GM19351 (cell line): ENCODE measurements at regions not wholly inside any gene's neighbourhood (a gene's known extent, or its start where the extent isn't known, plus 50 kb on each side); places are given as distances from the start of the nearest gene placed in this dataset.
A peak's percentile ranks its signal among the peaks of the same experiment; 100 is the strongest.
"Not testable (repeated sequence)": the region's sequence is repeated elsewhere in the genome, so short reads cannot be mapped to it uniquely, and the experiment has no call there.

Experiments used
- ATAC-seq: cut with Tn5 transposase; IDR thresholded peaks from one replicate; pipeline ENCODE4 v1.9.1; 2021; ENCODE audit warnings: mild to moderate bottlenecking, moderate library complexity; ENCODE audit not compliant: unreplicated experiment

- ATAC-seq = no peak
Measured at GRCh38 chr17:68782789-68783188, 172.4 kb downstream of the ABCA8 start.

DNA sequence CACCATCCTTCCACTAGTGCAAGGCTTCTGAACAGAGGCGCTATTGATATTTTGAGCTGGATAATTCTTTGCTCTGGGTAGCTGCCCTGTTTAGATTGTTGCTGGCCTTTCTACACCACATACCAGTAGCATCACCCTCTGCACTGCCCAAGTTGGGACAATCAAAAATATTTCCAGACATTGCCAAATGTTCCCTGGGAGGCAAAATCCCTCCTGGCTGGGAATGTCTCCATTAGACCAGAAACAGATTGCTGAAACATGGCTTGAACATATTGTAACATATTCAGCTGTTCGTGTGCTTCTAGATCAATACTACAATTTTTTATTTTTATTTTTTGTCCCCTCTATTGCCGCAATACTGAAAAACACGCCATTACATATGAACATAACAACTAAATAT lies 174.6 kb downstream of the ABCA8 start:
- no peak for ATAC-seq

GRCh38 chr17:68778726-68779125 lies 176.5 kb downstream of the ABCA8 start:
- ATAC-seq = no peak

- ATAC-seq = no peak
Measured at GRCh38 chr17:68777856-68778694, 176.9 kb upstream of the FAM20A start.

DNA sequence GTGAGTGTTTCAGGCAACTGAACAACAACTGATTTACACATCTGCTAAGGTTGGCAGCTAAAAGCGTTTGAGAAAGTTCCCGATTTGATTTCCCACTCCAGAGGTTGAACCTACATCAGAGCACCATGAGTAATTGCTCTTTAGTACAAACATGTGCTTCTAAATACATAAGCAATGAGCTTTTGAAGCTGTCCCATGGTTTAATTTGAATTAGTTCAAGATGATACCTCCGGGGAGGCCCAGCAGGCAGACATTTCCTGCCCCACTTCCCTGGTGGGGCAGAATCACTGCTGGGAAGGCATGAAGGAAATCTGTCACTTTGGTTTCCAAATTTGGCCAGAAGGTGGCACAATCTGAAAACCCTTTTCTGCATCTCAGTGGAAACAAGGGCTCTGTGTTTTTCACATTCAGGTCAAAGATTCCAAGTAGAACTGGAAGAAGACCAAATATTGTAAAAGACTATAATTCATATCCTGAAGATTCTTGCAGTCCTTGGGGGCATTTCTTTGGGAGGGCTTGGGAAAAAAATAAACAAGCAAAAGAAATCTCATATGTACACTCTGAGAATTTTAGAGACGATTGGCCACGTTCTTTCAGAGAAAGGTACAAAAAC lies 176.2 kb upstream of the FAM20A start:
- peak; percentile 61 for ATAC-seq

GRCh38 chr17:68776451-68776850 lies 175.3 kb upstream of the FAM20A start:
- ATAC-seq = no peak

- ATAC-seq = no peak
Measured at GRCh38 chr17:68775969-68776368, 174.8 kb upstream of the FAM20A start.

- no peak for ATAC-seq
Measured at GRCh38 chr17:68775318-68775717, 174.2 kb upstream of the FAM20A start.

DNA sequence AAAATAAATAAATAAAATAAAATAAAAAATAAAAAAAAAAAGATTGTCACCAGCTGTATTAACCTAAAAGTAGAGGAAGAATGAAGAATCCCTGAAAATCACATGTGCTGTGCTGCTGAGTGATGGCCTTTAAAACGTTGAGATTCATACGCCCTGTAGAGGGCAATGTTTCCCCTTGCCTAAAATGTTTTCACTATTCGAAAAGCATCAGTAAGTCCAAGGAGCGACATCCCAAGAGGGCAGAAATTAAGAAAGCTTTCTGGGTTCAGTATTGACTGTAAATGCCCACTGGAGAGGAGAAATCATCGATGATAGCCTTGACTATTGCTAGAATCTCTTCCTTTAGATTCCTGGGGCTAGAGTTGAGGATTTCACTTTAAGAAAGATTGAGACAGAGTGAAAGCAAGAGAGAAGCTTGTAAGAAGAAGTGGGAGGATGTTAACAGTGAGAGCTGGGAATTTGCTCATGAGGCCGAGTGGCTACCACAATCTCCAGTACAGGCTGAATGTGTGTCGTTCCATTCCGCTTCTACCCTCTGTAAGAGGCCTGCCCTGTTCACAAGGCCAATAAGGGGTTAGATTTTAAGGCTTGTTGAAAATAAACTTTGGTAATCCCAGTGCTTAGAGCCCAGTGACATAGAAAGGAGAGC lies 170.8 kb upstream of the FAM20A start:
- ATAC-seq = peak; percentile 75

- ATAC-seq = no peak
Measured at GRCh38 chr17:68768804-68769203, 167.6 kb upstream of the FAM20A start.

DNA sequence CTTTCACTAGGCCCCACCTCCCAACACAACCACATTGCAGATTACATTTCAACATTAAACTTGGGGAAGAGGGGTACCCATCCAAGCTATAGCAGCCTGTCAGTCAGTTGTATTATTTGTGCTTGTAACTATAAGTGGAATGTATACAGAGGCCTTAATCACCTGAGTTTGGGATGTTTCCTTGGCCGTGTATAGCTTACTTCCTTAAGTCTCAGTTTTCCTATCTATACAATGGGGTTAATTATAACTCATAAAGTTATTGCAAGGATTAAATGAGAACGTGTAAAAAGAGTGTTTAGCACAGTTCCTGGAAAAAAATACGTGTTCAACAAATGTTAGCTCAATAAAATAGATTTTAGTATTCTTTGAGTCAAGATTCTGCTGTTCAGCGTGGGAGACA lies 165.5 kb upstream of the FAM20A start:
- no peak for ATAC-seq

GRCh38 chr17:68763562-68763961 lies 162.4 kb upstream of the FAM20A start:
- ATAC-seq = no peak

GRCh38 chr17:68762911-68763310 lies 161.7 kb upstream of the FAM20A start:
- no peak for ATAC-seq

DNA sequence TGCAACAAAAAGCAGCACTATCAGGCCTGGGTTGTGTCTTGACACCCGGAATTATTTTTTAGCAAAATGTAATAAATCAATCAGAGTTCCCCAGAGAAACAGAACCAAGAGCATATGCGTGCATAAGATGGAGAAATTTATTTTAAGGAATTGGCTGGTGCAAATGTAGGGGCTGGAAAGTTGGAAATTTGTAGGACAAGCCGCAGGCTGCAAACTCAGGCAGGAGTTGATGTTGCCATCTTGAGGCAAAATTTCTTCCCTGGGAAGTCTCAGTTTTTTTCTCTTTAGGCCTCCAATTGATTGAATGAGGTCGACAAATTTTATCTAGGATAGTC lies 158.9 kb upstream of the FAM20A start:
- ATAC-seq = no peak

DNA sequence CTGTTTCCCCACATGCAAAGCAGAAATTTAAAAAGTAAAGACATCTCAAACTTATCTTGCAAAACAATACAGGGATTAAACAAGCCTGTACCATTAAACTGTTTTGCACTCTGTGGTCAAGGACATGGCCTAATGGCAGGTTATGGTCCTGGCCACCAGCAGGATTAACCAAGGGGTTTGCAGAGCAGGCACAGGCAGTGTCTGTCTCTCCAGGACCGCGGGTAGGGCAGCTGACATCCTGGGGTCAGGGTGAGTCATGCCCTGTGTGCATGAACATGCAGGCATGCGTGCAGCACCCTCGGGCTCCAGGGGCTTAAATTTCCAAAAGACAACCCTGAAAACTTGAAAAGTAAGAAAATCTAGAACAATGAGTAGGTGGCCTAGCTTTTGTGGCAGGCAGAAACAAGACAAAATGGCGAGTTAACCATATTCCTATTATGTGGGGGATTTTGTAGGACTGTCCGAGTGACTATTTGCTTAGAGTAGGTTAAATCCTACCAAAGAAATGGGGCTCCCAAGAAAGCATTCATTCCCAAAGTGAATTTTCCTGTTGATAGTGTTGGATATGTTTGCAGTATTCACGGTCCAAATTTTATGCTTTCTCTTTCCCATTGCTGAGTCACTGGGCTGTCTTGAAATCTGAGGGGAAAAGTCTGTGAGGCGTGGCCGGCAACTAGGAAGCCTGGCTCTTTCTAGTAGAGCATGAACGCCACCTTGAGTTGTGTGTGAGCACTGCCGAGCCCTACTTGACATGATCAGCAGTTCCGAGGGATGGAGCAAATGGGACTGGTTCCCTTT lies 158.4 kb upstream of the FAM20A start:
- peak; percentile 87 for ATAC-seq

GRCh38 chr17:68759002-68759342 lies 157.8 kb upstream of the FAM20A start:
- no peak for ATAC-seq

- ATAC-seq = not testable (repeated sequence)
Measured at GRCh38 chr17:68757866-68758757, 156.9 kb upstream of the FAM20A start.

DNA sequence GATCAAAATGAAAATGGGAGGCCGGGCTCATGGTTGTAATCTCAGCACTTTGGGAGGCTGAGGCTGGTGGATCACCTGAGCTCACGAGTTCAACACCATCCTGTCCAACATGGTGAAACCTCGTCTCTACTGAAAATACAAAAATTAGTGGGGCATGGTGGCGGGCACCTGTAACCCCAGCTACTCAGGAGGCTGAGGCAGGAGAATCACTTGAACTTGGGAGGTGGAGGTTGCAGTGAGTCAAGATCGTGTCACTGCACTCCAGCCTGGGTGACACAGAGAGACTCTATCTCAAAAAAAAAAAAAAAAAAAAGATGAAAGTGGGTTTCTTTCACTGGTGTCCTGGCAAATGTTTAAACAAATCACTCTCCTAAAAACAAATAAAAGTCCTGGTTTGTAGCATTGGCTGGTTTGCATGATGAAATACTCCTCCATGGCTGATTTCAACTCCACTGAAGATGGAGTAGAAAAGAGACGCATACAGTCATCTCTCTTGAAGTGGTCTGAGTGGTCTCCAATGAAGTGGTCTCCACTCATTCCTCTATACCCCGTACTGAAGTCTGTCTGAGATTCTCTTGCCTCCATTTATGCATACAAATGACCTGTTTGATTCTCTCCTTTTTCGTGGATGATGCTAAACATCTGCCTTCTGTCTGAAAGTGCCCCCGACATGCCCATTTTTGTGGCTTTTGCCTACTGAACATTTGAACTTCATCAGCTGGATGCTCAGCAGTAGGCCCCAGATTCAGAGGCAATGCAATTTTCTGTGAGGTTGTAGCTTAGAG lies 153.0 kb upstream of the FAM20A start:
- ATAC-seq = no peak

GRCh38 chr17:68750208-68750562 lies 149.0 kb upstream of the FAM20A start:
- no peak for ATAC-seq
